ENCODE measurements at regions not wholly inside any gene's neighbourhood (a gene's known extent, or its start where the extent isn't known, plus 50 kb on each side); places are given as distances from the start of the nearest gene placed in this dataset.
A peak's percentile ranks its signal among the peaks of the same experiment; 100 is the strongest.

DNA sequence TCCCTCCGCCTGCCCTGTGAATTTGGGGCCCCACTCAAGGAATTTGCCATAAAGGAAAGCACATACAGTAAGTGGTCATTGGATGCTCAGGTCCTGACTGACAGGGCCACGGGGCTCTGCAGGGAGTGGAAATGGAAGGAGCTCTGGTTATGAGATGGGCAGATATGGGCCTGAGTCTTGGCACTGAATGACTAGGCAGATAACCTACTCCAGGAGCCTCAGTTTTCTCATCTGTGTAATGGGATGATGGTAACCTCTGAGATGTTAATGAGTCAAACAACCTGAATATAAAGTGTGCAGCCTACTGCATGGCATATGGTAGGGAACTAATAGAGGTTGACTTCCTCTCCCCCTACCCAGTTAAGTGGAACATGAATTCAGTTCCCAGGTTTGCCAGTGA, 56.4 kb upstream of the NAA20 start:
- intact Hi-C loops (cut with DNase I), result no loop called here
- Histone ChIP-seq H3K27ac (no peak overlapping the region), H3K27me3 (no peaks in the 10 kb centered on the region), H3K9me3 (no peaks in the 10 kb centered on the region), H3K36me3 (peaks cover 57 to 81% of the 10 kb centered on the region in 2 donors), H3K4me1 (no peaks in the 10 kb centered on the region), H3K4me3 (no peak overlapping the region)
- no peak for DNase-seq (ENCODE audit: low spot score in 2 of 2)
- TF ChIP-seq, protein P1, sequence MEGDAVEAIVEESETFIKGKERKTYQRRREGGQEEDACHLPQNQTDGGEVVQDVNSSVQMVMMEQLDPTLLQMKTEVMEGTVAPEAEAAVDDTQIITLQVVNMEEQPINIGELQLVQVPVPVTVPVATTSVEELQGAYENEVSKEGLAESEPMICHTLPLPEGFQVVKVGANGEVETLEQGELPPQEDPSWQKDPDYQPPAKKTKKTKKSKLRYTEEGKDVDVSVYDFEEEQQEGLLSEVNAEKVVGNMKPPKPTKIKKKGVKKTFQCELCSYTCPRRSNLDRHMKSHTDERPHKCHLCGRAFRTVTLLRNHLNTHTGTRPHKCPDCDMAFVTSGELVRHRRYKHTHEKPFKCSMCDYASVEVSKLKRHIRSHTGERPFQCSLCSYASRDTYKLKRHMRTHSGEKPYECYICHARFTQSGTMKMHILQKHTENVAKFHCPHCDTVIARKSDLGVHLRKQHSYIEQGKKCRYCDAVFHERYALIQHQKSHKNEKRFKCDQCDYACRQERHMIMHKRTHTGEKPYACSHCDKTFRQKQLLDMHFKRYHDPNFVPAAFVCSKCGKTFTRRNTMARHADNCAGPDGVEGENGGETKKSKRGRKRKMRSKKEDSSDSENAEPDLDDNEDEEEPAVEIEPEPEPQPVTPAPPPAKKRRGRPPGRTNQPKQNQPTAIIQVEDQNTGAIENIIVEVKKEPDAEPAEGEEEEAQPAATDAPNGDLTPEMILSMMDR (IDR thresholded peaks at IDR 0.05), result no peak

DNA sequence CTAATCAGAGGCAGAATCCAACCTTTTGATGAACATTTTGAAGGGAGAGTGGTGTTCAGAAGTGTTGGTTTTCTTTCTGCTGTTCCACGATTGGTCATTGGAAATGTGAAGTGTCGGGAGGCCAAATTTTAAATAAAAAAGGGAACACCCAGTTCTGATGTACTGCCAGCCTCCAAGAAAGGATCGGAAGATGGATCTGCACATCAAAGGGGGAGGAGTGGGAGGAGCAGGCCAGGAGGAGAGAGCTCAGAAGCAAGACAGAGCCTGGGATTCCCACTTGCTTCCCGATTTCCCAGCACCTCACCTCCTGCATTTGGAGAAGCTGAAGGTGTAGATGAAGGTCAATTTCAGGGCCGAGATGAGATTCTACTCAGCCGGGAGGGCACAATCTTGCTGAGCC, 55.9 kb upstream of the NAA20 start:
- H3K27me3 ChIP-seq, result no peaks in the 10 kb centered on the region
- H3K4me1 ChIP-seq, result no peaks in the 10 kb centered on the region
- TF ChIP-seq, protein P1 (IDR thresholded peaks at IDR 0.05), result no peak
- H3K36me3 ChIP-seq, result peaks cover 57 to 86% of the 10 kb centered on the region in 2 donors
- no peak overlapping the region for H3K4me3 ChIP-seq
- intact Hi-C loops (cut with DNase I), result no loop called here
- no peaks in the 10 kb centered on the region for H3K9me3 ChIP-seq
- H3K27ac ChIP-seq, result no peak overlapping the region
- DNase-seq (ENCODE audit: low spot score in 2 of 2), result no peak

DNA sequence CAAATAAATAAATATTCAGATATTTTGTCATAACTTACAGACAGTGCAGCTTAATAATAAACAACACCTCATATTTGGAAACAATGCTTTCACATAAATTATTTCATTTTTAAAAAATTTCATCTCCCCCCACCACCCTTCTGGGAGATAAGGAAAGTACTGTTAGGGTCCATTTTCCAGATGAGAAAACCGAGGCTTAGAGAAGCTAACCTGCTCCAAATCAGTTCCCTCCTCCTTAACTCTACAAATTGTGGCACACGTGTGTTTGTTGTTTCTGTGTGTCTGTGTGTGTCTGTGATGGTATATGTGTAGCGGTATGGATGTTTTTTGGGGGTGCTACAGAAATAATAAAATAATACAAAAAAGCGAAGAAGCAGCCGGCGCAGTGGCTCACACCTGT, 54.2 kb upstream of the NAA20 start:
- intact Hi-C loops (cut with DNase I), result no loop called here
- TF ChIP-seq, protein P1 (IDR thresholded peaks at IDR 0.05), result no peak
- Histone ChIP-seq H3K27ac (no peak overlapping the region), H3K4me3 (no peak overlapping the region), H3K36me3 (peaks cover 47 to 86% of the 10 kb centered on the region in 2 donors), H3K27me3 (no peaks in the 10 kb centered on the region), H3K9me3 (no peaks in the 10 kb centered on the region), H3K4me1 (no peaks in the 10 kb centered on the region)
- no peak for DNase-seq (ENCODE audit: low spot score in 2 of 2)

DNA sequence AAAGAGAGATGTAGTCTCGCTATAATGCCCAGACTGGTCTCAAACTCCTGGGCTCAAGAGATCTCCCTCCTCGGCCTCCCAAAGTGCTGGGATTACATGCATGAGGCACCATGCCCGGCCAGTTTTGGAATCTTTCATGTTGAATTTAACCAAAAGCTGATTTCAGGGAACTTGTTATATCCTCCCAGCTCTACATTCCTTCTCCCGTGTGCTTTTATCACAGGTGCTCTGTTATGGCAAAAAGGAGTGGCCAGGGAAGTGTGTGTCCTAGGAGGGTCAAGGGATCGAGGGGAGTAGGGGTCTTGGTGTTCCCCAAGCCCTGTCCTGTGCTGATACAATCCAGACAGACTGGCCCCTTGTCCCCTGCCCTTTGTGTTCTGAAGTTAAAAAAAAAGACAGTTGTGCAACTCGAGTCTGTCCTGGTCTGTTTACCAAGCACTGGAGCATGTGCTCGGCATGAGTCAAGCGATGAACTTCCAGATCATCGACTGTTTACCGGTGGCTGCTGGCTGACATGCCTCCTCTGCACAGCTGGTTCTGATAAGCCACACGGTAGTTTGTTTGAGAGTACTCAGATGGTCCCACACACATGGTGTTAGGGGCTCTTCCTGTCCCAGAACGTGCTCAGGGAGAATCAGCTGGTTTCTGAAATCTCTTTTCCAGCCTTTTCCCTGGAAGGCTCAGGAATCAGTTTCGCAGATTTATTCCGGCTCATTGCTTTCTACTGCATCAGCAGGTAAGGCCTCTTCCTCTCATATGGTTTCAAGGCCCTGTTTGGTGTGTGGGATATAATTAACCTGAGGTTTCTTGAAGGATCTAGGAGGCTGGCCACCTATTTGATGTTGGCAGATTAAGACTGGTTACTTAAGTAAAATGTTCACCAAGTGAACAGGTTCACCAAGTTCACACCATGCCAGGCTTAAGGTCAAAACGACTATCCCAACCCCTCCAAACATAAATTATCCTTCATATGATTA, 52.6 kb upstream of the NAA20 start:
- Histone ChIP-seq H3K9me3 (no peaks in the 10 kb centered on the region), H3K27ac (peak overlapping the region; percentile 9 to 48), H3K36me3 (peaks cover 33 to 84% of the 10 kb centered on the region in 2 donors), H3K4me3 (no peak overlapping the region), H3K27me3 (no peaks in the 10 kb centered on the region), H3K4me1 (no peaks in the 10 kb centered on the region)
- intact Hi-C loops (cut with DNase I), result no loop called here
- peak in 1 of 2 donors; percentile 77 for DNase-seq (ENCODE audit: low spot score in 2 of 2)
- TF ChIP-seq, protein P1 (IDR thresholded peaks at IDR 0.05), result no peak

DNA sequence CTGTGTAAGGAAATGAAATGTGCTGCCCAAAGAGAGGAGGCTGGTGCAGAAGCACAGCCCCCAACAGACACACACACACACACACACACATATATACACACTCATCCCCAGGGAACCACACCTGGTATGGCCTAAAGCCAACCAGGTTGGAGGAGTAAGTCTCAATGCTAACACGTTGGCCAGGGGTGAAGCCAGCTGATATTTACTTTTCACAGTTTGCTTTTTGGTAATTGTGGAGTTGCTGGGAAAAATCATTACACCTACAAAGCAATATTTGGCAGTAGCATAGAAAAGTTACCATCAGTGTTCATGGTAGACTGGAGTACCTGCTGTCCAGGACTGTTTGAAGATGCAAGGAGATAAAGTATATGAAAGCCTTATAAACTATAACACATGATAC, 50.3 kb upstream of the NAA20 start:
- Histone ChIP-seq H3K27me3 (no peaks in the 10 kb centered on the region), H3K9me3 (no peaks in the 10 kb centered on the region), H3K4me1 (no peaks in the 10 kb centered on the region), H3K36me3 (peaks cover 21 to 66% of the 10 kb centered on the region in 2 donors), H3K4me3 (no peak overlapping the region), H3K27ac (no peak overlapping the region)
- TF ChIP-seq, protein P1 (IDR thresholded peaks at IDR 0.05), result no peak
- intact Hi-C loops (cut with DNase I), result no loop called here
- no peak for DNase-seq (ENCODE audit: low spot score in 2 of 2)
